ENCODE measurements at regions not wholly inside any gene's neighbourhood (a gene's known extent, or its start where the extent isn't known, plus 50 kb on each side); places are given as distances from the start of the nearest gene placed in this dataset. TPM values are rescaled to one million over a fixed set of nuclear protein-coding genes. Genes with fewer than 3 reads are reported as not detected.

GRCh38 chr3:73324203-73325155 is 263.0 kb downstream of the EBLN2 start:
- no peaks in the 10 kb centered on the region for H3K27me3 ChIP-seq (ENCODE audit: control insufficient read depth, insufficient read depth, low read length)
- no peak for TF ChIP-seq CTCF (IDR thresholded peaks at IDR 0.05; ENCODE audit: insufficient read depth, low read depth, low read length)
- H3K4me3 ChIP-seq (ENCODE audit: low read depth, low read length) = no peak overlapping the region
- DNase-seq (ENCODE audit: low read depth) = no peak
- POLR2A ChIA-PET = no interaction called here
- H3K36me3 ChIP-seq (ENCODE audit: control insufficient read depth, insufficient read depth, low read length) = no peaks in the 10 kb centered on the region
- CTCF ChIA-PET = no interaction called here

- no peaks in the 10 kb centered on the region for H3K27me3 ChIP-seq (ENCODE audit: control insufficient read depth, insufficient read depth, low read length)
- H3K4me3 ChIP-seq (ENCODE audit: low read depth, low read length) = no peak overlapping the region
- TF ChIP-seq CTCF (IDR thresholded peaks at IDR 0.05; ENCODE audit: insufficient read depth, low read depth, low read length) = no peak
- no peaks in the 10 kb centered on the region for H3K36me3 ChIP-seq (ENCODE audit: control insufficient read depth, insufficient read depth, low read length)
- no peak for DNase-seq (ENCODE audit: low read depth)
- POLR2A ChIA-PET = no interaction called here
- CTCF ChIA-PET = no interaction called here
These were observed 264.9 kb downstream of the EBLN2 start for GRCh38 chr3:73326396-73326795.

GRCh38 chr3:73327052-73327451 is 265.6 kb downstream of the EBLN2 start:
- DNase-seq (ENCODE audit: low read depth) = no peak
- H3K36me3 ChIP-seq (ENCODE audit: control insufficient read depth, insufficient read depth, low read length) = no peaks in the 10 kb centered on the region
- POLR2A ChIA-PET = no interaction called here
- H3K27me3 ChIP-seq (ENCODE audit: control insufficient read depth, insufficient read depth, low read length) = no peaks in the 10 kb centered on the region
- no peak overlapping the region for H3K4me3 ChIP-seq (ENCODE audit: low read depth, low read length)
- CTCF ChIA-PET = no interaction called here
- no peak for TF ChIP-seq CTCF (IDR thresholded peaks at IDR 0.05; ENCODE audit: insufficient read depth, low read depth, low read length)

Small RNA genes lying in the stretch of these regions (small RNA-seq; reads per million reads assigned to genes)
- not detected for gene RNU6-1270P (ENCODE audit: insufficient read length, low read depth, low replicate concordance)

All from BJ (cell line).